ENCODE measurements at regions not wholly inside any gene's neighbourhood (a gene's known extent, or its start where the extent isn't known, plus 50 kb on each side); places are given as distances from the start of the nearest gene placed in this dataset.

DNA sequence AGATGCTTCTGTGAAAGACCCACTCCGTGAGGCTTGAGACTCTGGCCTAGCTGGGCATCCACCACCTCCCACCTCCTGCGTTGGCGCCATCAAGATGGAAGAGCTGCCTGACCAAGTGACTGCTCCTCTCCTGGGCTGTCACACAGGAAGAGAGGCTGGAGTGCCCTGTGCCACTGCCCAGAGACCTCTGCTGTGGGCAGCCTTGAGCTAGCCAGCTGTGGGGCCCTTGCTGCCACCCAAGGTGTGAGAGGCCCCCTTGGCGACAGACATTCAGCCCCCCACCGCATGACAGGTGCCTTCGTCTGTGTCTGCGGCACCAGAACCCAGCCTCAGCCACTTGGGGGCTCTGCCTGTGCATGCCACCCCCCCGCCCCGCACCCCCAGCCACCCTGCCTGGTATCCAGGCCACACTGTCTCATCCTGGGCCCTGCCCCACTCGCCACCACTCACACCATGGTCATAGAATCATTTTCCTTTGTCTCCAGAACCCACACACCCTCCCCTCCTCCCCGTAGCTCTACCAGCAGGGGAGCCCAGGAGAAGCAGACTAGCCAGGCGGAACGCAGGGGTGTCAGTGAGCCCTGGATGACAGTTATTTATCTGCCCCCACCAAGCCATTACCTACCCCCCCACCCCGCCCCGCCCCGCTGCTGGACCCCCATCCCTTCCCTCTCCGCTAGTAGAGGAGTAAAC lies 120.9 kb upstream of the LHX1 start:
- Histone ChIP-seq H3K9me3 (ENCODE audit: control insufficient read depth, low read length) (no peaks in the 10 kb centered on the region), H3K36me3 (ENCODE audit: control insufficient read depth, insufficient read depth, low read length) (no peaks in the 10 kb centered on the region), H3K4me1 (ENCODE audit: control insufficient read depth, insufficient read depth, low read length, poor library complexity, severe bottlenecking) (no peaks in the 10 kb centered on the region), H3K27ac (ENCODE audit: low read depth, low read length, severe bottlenecking) (no peak overlapping the region), H3K4me3 (ENCODE audit: extremely low read depth, insufficient read depth, low read length, poor library complexity, severe bottlenecking) (no peak overlapping the region)
- 89 to 96% methylated on average over 5 to 9 of the region's 17 CpGs for WGBS, 2 experiments (ENCODE audit: insufficient coverage in 2 of 2)

- 95 to 97% methylated on average over 15 of the region's 15 CpGs for WGBS, 2 experiments (ENCODE audit: insufficient coverage in 2 of 2)
- no peak overlapping the region for H3K27ac ChIP-seq (ENCODE audit: low read depth, low read length, severe bottlenecking)
- H3K9me3 ChIP-seq (ENCODE audit: control insufficient read depth, low read length), result no peaks in the 10 kb centered on the region
- H3K4me3 ChIP-seq (ENCODE audit: extremely low read depth, insufficient read depth, low read length, poor library complexity, severe bottlenecking), result no peak overlapping the region
- H3K4me1 ChIP-seq (ENCODE audit: control insufficient read depth, insufficient read depth, low read length, poor library complexity, severe bottlenecking), result no peaks in the 10 kb centered on the region
- no peaks in the 10 kb centered on the region for H3K36me3 ChIP-seq (ENCODE audit: control insufficient read depth, insufficient read depth, low read length)
These were observed 120.4 kb upstream of the LHX1 start for GRCh38 chr17:36816907-36817288.

- Histone ChIP-seq H3K9me3 (ENCODE audit: control insufficient read depth, low read length) (no peaks in the 10 kb centered on the region), H3K4me3 (ENCODE audit: extremely low read depth, insufficient read depth, low read length, poor library complexity, severe bottlenecking) (no peak overlapping the region), H3K4me1 (ENCODE audit: control insufficient read depth, insufficient read depth, low read length, poor library complexity, severe bottlenecking) (no peaks in the 10 kb centered on the region), H3K36me3 (ENCODE audit: control insufficient read depth, insufficient read depth, low read length) (no peaks in the 10 kb centered on the region), H3K27ac (ENCODE audit: low read depth, low read length, severe bottlenecking) (no peak overlapping the region)
- 86 to 92% methylated on average over 5 of the region's 5 CpGs for WGBS, 2 experiments (ENCODE audit: insufficient coverage in 2 of 2)
These were observed 119.7 kb upstream of the LHX1 start for GRCh38 chr17:36817483-36818048.

DNA sequence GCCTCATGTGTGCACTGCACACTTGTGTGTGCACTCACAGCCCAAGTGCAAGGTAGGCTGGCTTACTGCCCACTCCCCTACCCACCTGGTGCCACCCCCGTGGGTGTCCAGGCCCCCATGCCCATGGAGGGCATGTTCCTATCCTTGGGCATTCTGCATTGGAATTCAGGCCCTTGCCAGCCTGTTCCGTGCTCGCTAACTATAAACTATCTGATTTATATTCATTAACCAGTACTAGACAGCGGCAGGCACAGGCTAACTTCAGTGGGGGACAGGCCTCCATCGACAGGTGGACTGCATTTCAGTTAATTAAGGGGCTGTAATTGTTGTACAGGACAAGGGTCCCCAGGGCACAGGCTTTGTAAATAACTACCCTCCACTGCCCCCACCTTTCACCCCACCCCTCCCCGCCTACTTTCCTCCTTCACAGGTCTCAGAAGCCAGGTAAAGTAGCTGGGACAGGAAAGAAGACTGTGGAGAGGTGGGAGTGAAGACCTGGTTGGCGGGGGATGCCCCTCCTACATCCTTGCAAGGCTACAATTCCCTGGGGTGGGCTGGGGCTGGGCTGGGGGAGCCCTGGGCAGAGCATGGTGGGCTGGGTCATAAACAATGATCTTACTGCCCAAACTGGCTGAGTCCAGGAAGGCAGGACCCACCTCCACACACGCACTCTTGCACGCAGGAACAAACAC lies 119.0 kb upstream of the LHX1 start:
- WGBS, 2 experiments (ENCODE audit: insufficient coverage in 2 of 2), result 93 to 100% methylated on average over 3 to 4 of the region's 9 CpGs
- no peaks in the 10 kb centered on the region for H3K36me3 ChIP-seq (ENCODE audit: control insufficient read depth, insufficient read depth, low read length)
- H3K4me1 ChIP-seq (ENCODE audit: control insufficient read depth, insufficient read depth, low read length, poor library complexity, severe bottlenecking), result no peaks in the 10 kb centered on the region
- H3K9me3 ChIP-seq (ENCODE audit: control insufficient read depth, low read length), result no peaks in the 10 kb centered on the region
- H3K27ac ChIP-seq (ENCODE audit: low read depth, low read length, severe bottlenecking), result no peak overlapping the region
- no peak overlapping the region for H3K4me3 ChIP-seq (ENCODE audit: extremely low read depth, insufficient read depth, low read length, poor library complexity, severe bottlenecking)

DNA sequence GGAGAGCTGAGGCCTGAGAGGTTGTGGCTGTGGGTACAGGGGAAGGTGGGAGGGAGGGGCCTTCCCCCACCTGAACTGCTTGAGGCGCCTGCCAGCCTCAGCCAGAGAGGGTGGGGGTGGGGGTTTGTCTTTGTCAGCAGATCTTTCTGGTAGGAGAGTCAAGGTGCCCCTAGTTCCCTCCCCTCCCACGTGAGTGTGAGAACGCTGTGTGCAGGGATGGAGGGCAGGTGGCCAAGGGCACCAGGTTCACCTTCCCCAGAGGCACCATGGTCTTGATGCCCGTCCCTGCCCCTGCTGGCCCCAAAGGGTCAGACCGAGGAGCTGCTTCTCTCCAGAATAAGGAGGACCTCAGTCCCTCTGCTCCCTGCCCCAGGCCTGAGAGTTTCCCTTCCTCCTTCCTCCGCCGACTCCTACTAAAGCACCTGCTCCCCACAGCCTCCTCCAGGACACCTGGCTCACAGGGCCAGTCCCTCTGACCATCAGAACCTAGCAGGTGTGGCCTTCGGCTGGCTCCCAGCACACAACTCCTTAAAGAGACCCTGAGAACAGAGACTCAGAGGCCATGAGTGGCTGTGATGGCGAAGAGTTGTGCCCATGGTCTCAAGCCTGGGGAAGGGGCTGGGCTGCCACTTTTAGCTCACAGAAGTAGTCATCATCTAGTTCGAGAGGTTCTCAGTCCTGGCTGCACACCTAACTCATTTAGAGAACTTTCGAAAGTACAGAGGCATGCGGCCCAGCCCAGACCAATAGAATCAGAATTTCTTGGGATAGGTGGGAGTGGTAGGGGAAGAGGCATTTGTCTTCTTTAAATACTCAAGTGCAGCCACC lies 113.2 kb upstream of the LHX1 start:
- no peak overlapping the region for H3K4me3 ChIP-seq (ENCODE audit: extremely low read depth, insufficient read depth, low read length, poor library complexity, severe bottlenecking)
- no peak overlapping the region for H3K27ac ChIP-seq (ENCODE audit: low read depth, low read length, severe bottlenecking)
- no peaks in the 10 kb centered on the region for H3K36me3 ChIP-seq (ENCODE audit: control insufficient read depth, insufficient read depth, low read length)
- H3K9me3 ChIP-seq (ENCODE audit: control insufficient read depth, low read length), result no peaks in the 10 kb centered on the region
- WGBS, 2 experiments (ENCODE audit: insufficient coverage in 2 of 2), result 87% methylated on average over 7 to 8 of the region's 12 CpGs
- H3K4me1 ChIP-seq (ENCODE audit: control insufficient read depth, insufficient read depth, low read length, poor library complexity, severe bottlenecking), result no peaks in the 10 kb centered on the region

GRCh38 chr17:36824678-36825101 lies 112.6 kb upstream of the LHX1 start:
- Histone ChIP-seq H3K36me3 (ENCODE audit: control insufficient read depth, insufficient read depth, low read length) (no peaks in the 10 kb centered on the region), H3K9me3 (ENCODE audit: control insufficient read depth, low read length) (no peaks in the 10 kb centered on the region), H3K27ac (ENCODE audit: low read depth, low read length, severe bottlenecking) (no peak overlapping the region), H3K4me3 (ENCODE audit: extremely low read depth, insufficient read depth, low read length, poor library complexity, severe bottlenecking) (no peak overlapping the region), H3K4me1 (ENCODE audit: control insufficient read depth, insufficient read depth, low read length, poor library complexity, severe bottlenecking) (no peaks in the 10 kb centered on the region)
- 79 to 90% methylated on average over 3 to 4 of the region's 5 CpGs for WGBS, 2 experiments (ENCODE audit: insufficient coverage in 2 of 2)

DNA sequence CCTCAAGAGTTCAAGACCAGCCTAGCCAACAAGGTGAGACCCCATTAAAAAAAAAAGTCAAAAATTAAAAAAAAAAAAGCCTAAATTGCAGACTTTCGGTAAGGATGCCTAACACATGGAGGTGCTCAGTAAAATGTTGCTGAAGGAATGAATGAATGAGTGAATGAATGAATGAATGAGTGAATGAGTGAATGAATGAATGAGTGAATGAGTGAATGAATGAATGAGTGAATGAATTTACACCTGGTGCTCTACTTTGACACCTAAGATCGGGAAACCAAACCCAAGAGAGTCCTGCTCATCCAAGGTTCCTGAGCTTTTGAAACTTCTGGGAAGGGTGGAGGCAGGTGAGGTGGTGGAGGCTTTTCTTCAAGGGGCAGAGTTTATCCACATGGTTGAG lies 112.2 kb upstream of the LHX1 start:
- H3K4me1 ChIP-seq (ENCODE audit: control insufficient read depth, insufficient read depth, low read length, poor library complexity, severe bottlenecking), result no peaks in the 10 kb centered on the region
- 96 to 100% methylated on average over 1 to 2 of the region's 2 CpGs for WGBS, 2 experiments (ENCODE audit: insufficient coverage in 2 of 2)
- H3K27ac ChIP-seq (ENCODE audit: low read depth, low read length, severe bottlenecking), result no peak overlapping the region
- H3K9me3 ChIP-seq (ENCODE audit: control insufficient read depth, low read length), result no peaks in the 10 kb centered on the region
- H3K4me3 ChIP-seq (ENCODE audit: extremely low read depth, insufficient read depth, low read length, poor library complexity, severe bottlenecking), result no peak overlapping the region
- no peaks in the 10 kb centered on the region for H3K36me3 ChIP-seq (ENCODE audit: control insufficient read depth, insufficient read depth, low read length)

GRCh38 chr17:36825521-36825920 lies 111.8 kb upstream of the LHX1 start:
- no peaks in the 10 kb centered on the region for H3K9me3 ChIP-seq (ENCODE audit: control insufficient read depth, low read length)
- WGBS, 2 experiments (ENCODE audit: insufficient coverage in 2 of 2), result 81 to 92% methylated on average over 4 to 6 of the region's 8 CpGs
- no peaks in the 10 kb centered on the region for H3K36me3 ChIP-seq (ENCODE audit: control insufficient read depth, insufficient read depth, low read length)
- no peak overlapping the region for H3K27ac ChIP-seq (ENCODE audit: low read depth, low read length, severe bottlenecking)
- no peak overlapping the region for H3K4me3 ChIP-seq (ENCODE audit: extremely low read depth, insufficient read depth, low read length, poor library complexity, severe bottlenecking)
- H3K4me1 ChIP-seq (ENCODE audit: control insufficient read depth, insufficient read depth, low read length, poor library complexity, severe bottlenecking), result no peaks in the 10 kb centered on the region

- no peaks in the 10 kb centered on the region for H3K4me1 ChIP-seq (ENCODE audit: control insufficient read depth, insufficient read depth, low read length, poor library complexity, severe bottlenecking)
- no peaks in the 10 kb centered on the region for H3K9me3 ChIP-seq (ENCODE audit: control insufficient read depth, low read length)
- no peak overlapping the region for H3K4me3 ChIP-seq (ENCODE audit: extremely low read depth, insufficient read depth, low read length, poor library complexity, severe bottlenecking)
- no peak overlapping the region for H3K27ac ChIP-seq (ENCODE audit: low read depth, low read length, severe bottlenecking)
- H3K36me3 ChIP-seq (ENCODE audit: control insufficient read depth, insufficient read depth, low read length), result no peaks in the 10 kb centered on the region
- WGBS, 2 experiments (ENCODE audit: insufficient coverage in 2 of 2), result 85 to 97% methylated on average over 6 to 8 of the region's 9 CpGs
These were observed 111.3 kb upstream of the LHX1 start for GRCh38 chr17:36825951-36826350.

DNA sequence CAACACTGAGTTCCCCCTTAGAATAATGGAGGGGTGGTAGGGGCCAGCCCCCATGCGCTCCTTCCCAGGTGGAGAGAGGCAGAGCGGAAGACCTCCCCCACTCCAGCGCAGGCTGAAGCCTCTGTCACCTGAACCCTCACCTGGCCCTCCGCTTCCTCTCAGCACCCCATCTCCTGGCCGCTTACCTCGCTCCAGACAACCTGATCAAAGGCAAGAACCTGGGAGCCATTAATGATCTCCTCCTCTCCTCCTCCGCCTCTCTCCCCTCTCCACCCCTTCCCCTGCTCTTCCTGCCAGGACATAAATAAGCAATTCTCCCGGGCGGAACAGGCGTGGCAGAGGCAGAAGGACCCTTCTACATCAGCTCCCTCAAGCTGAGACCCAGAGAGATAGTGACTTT lies 110.2 kb upstream of the LHX1 start:
- H3K4me1 ChIP-seq (ENCODE audit: control insufficient read depth, insufficient read depth, low read length, poor library complexity, severe bottlenecking), result no peaks in the 10 kb centered on the region
- H3K36me3 ChIP-seq (ENCODE audit: control insufficient read depth, insufficient read depth, low read length), result no peaks in the 10 kb centered on the region
- H3K9me3 ChIP-seq (ENCODE audit: control insufficient read depth, low read length), result no peaks in the 10 kb centered on the region
- no peak overlapping the region for H3K4me3 ChIP-seq (ENCODE audit: extremely low read depth, insufficient read depth, low read length, poor library complexity, severe bottlenecking)
- WGBS, 2 experiments (ENCODE audit: insufficient coverage in 2 of 2), result 64 to 72% methylated on average over 7 to 8 of the region's 10 CpGs
- H3K27ac ChIP-seq (ENCODE audit: low read depth, low read length, severe bottlenecking), result no peak overlapping the region
